ENCODE measurements at regions not wholly inside any gene's neighbourhood (a gene's known extent, or its start where the extent isn't known, plus 50 kb on each side); places are given as distances from the start of the nearest gene placed in this dataset.
"Not testable (repeated sequence)": the region's sequence is repeated elsewhere in the genome, so short reads cannot be mapped to it uniquely, and the experiment has no call there.

GRCh38 chr13:18597940-18598339, 583.7 kb downstream of the TUBA3C start:
- H3K9me3 ChIP-seq (ENCODE audit: control insufficient read depth, insufficient read depth, low read depth, low read length); CTCF ChIA-PET; POLR2A ChIA-PET; H3K4me1 ChIP-seq (ENCODE audit: control insufficient read depth, insufficient read depth, low read length); H3K27ac ChIP-seq (ENCODE audit: extremely low read depth, low read depth, low read length); H3K4me3 ChIP-seq (ENCODE audit: low read depth, low read length); H3K36me3 ChIP-seq (ENCODE audit: control insufficient read depth in 2 of 2, insufficient read depth in 1 of 2, low read length in 2 of 2): not testable (repeated sequence)

- CTCF ChIA-PET; H3K4me1 ChIP-seq (ENCODE audit: control insufficient read depth, insufficient read depth, low read length); H3K36me3 ChIP-seq (ENCODE audit: control insufficient read depth in 2 of 2, insufficient read depth in 1 of 2, low read length in 2 of 2); POLR2A ChIA-PET; H3K4me3 ChIP-seq (ENCODE audit: low read depth, low read length); H3K9me3 ChIP-seq (ENCODE audit: control insufficient read depth, insufficient read depth, low read depth, low read length); H3K27ac ChIP-seq (ENCODE audit: extremely low read depth, low read depth, low read length): not testable (repeated sequence)
Observed at GRCh38 chr13:18577103-18577502, 604.5 kb downstream of the TUBA3C start.

- H3K4me3 ChIP-seq (ENCODE audit: low read depth, low read length); H3K36me3 ChIP-seq (ENCODE audit: control insufficient read depth in 2 of 2, insufficient read depth in 1 of 2, low read length in 2 of 2); H3K27ac ChIP-seq (ENCODE audit: extremely low read depth, low read depth, low read length); POLR2A ChIA-PET; CTCF ChIA-PET; H3K4me1 ChIP-seq (ENCODE audit: control insufficient read depth, insufficient read depth, low read length); H3K9me3 ChIP-seq (ENCODE audit: control insufficient read depth, insufficient read depth, low read depth, low read length): not testable (repeated sequence)
Observed at GRCh38 chr13:18567890-18568289, 613.7 kb downstream of the TUBA3C start.

All from HEK293 (cell line).